ENCODE measurements at regions not wholly inside any gene's neighbourhood (a gene's known extent, or its start where the extent isn't known, plus 50 kb on each side); places are given as distances from the start of the nearest gene placed in this dataset.

- WGBS (ENCODE audit: extremely low coverage, insufficient read length, low lambda C conversion rate), result no CpG with 5 or more reads among the region's 1 CpG
- H4K5ac ChIP-seq (ENCODE audit: insufficient read length, low read depth, low read length), result no peak overlapping the region
Observed at GRCh38 chr4:14125375-14126129, 498.0 kb upstream of the BOD1L1 start.

More at GRCh38 chr4:14125375-14126129, 498.0 kb upstream of the BOD1L1 start:
- Histone ChIP-seq H3K4me1 (ENCODE audit: insufficient read depth, low read length) (no peaks in the 10 kb centered on the region; the same call in 1 of the 2 replicates), H3K56ac (ENCODE audit: insufficient read length, low read depth, low read length) (no peak overlapping the region), H2BK15ac (ENCODE audit: low read depth, low read length) (no peak overlapping the region), H3K79me1 (ENCODE audit: insufficient read depth, low read depth, low read length, poor library complexity, severe bottlenecking) (no peaks in the 10 kb centered on the region), H3K23me2 (ENCODE audit: insufficient read length, low read depth, low read length, poor library complexity, severe bottlenecking) (no peaks in the 10 kb centered on the region), H3K9me3 (ENCODE audit: control insufficient read depth, low read depth, low read length) (no peaks in the 10 kb centered on the region), H3K18ac (ENCODE audit: insufficient read length, low read depth, low read length) (no peak overlapping the region), H3K4me2 (ENCODE audit: insufficient read depth, insufficient read length, low read length) (no peak overlapping the region), H3K79me2 (ENCODE audit: insufficient read depth, low read length) (no peaks in the 10 kb centered on the region), H2BK20ac (ENCODE audit: low read depth, low read length, poor library complexity, severe bottlenecking) (no peak overlapping the region), H2BK5ac (ENCODE audit: insufficient read length, low read length) (no peak overlapping the region), H3K4ac (ENCODE audit: low read depth, low read length) (no peak overlapping the region), H2AK5ac (ENCODE audit: insufficient read length, low read length) (no peak overlapping the region), H2BK120ac (ENCODE audit: low read depth, low read length, poor library complexity, severe bottlenecking) (no peak overlapping the region), H4K91ac (ENCODE audit: insufficient read length, low read depth, low read length) (no peak overlapping the region), H2AFZ (ENCODE audit: low read length) (no peak overlapping the region), H2BK12ac (ENCODE audit: insufficient read length, low read depth, low read length) (no peak overlapping the region), H3K27me3 (ENCODE audit: insufficient read depth, low read length) (no peaks in the 10 kb centered on the region), H3K9ac (ENCODE audit: extremely low read depth, insufficient read length, low read length) (no peak overlapping the region), H3K14ac (ENCODE audit: insufficient read depth, low read length) (no peak overlapping the region), H3T11ph (ENCODE audit: low read length) (no peak overlapping the region), H4K20me1 (ENCODE audit: control insufficient read depth, insufficient read depth, insufficient read length) (no peaks in the 10 kb centered on the region), H3K23ac (ENCODE audit: insufficient read length, low read depth, low read length) (no peak overlapping the region), H4K8ac (replicated peaks; ENCODE audit: insufficient read length, low read depth, low read length) (no peak overlapping the region), H3K27ac (ENCODE audit: insufficient read length, low read depth, low read length) (no peak overlapping the region)
- no peak overlapping the region for H3K4me3 Mint-ChIP-seq
- H3K9me3 Mint-ChIP-seq, result no peaks in the 10 kb centered on the region
- H3K27ac Mint-ChIP-seq, result no peak overlapping the region
- peaks cover 2% of the 10 kb centered on the region in 2 experiments; a peak in 1 of 4 replicates for H3K4me1 Mint-ChIP-seq
- DNase-seq, result no peak
- no peaks in the 10 kb centered on the region; a peak in 1 of 7 replicates for H3K36me3 Mint-ChIP-seq (ENCODE audit: insufficient read depth in 1 of 3, low read depth in 3 of 3)
- no peak for TF ChIP-seq CTCF (conservative IDR thresholded peaks at IDR 0.05)
- no peaks in the 10 kb centered on the region; the same call in 1 of the 2 replicates for H3K27me3 Mint-ChIP-seq (ENCODE audit: low read depth)

All from H9 (cell line).